ENCODE measurements at regions not wholly inside any gene's neighbourhood (a gene's known extent, or its start where the extent isn't known, plus 50 kb on each side); places are given as distances from the start of the nearest gene placed in this dataset.

DNA sequence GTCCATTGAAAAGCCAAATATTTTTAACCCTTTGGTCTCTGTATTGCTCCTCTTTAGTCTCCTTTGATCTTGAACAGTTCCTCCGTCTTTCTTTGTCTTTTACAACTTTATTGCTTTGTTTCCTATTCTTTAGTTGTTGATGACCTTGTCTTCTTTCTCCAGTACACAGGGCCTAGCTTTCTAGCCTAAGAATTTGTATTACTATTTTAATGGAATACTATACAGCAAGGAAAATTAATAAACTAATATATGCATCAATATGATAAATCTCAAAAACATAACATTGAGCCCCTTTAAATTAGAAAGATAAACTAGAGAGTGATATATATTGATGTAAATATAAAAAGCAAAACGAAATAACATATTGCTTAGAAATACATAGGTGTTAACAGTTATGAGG, 88.7 kb downstream of the NR1D2 start:
- H3K27me3 ChIP-seq (ENCODE audit: control insufficient read depth in 1 of 2, insufficient read depth in 2 of 2, low read length in 2 of 2), result no peaks in the 10 kb centered on the region
- H3K27ac ChIP-seq (ENCODE audit: low read depth in 2 of 2, low read length in 1 of 2), result no peak overlapping the region
- no peak overlapping the region for H3K4me3 ChIP-seq (ENCODE audit: low read depth in 1 of 2, low read length in 2 of 2)
- H3K9me3 ChIP-seq (ENCODE audit: control insufficient read depth in 2 of 2, insufficient read depth in 1 of 2, low read depth in 1 of 2, low read length in 1 of 2), result no peaks in the 10 kb centered on the region
- H3K4me1 ChIP-seq (ENCODE audit: control insufficient read depth in 2 of 2, insufficient read depth in 2 of 2, low read length in 1 of 2), result no peaks in the 10 kb centered on the region
- no peaks in the 10 kb centered on the region for H3K36me3 ChIP-seq (ENCODE audit: control insufficient read depth in 2 of 2, insufficient read depth in 2 of 2, low read length in 1 of 2)
- WGBS, 2 donors, result 78 to 82% methylated on average over 2 of the region's 2 CpGs

DNA sequence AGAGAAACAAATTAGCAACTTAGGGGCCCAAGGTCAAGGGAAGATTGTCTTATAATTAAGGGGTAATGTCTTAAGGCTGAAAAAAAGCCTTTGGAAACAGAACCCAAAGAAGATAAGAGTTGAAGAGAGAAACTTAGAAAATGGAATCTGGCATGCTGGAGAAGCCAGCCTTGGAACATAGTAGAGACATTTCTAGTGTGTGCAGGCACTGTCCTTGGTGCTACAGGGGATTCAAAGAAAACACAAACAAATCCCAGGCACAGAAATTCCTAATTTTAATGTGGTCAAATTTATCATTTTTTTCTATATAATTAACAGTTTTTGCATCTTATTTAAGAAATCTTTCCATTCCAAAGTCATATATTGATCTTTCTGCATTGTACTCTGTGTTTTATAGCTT, 89.4 kb downstream of the NR1D2 start:
- Histone ChIP-seq H3K9me3 (ENCODE audit: control insufficient read depth in 2 of 2, insufficient read depth in 1 of 2, low read depth in 1 of 2, low read length in 1 of 2) (no peaks in the 10 kb centered on the region), H3K4me3 (ENCODE audit: low read depth in 1 of 2, low read length in 2 of 2) (no peak overlapping the region), H3K36me3 (ENCODE audit: control insufficient read depth in 2 of 2, insufficient read depth in 2 of 2, low read length in 1 of 2) (no peaks in the 10 kb centered on the region), H3K27ac (ENCODE audit: low read depth in 2 of 2, low read length in 1 of 2) (no peak overlapping the region), H3K4me1 (ENCODE audit: control insufficient read depth in 2 of 2, insufficient read depth in 2 of 2, low read length in 1 of 2) (peaks cover 0 to 2% of the 10 kb centered on the region in 2 donors), H3K27me3 (ENCODE audit: control insufficient read depth in 1 of 2, insufficient read depth in 2 of 2, low read length in 2 of 2) (no peaks in the 10 kb centered on the region)

- H3K27ac ChIP-seq (ENCODE audit: low read depth in 2 of 2, low read length in 1 of 2), result no peak overlapping the region
- H3K9me3 ChIP-seq (ENCODE audit: control insufficient read depth in 2 of 2, insufficient read depth in 1 of 2, low read depth in 1 of 2, low read length in 1 of 2), result no peaks in the 10 kb centered on the region
- no peaks in the 10 kb centered on the region for H3K27me3 ChIP-seq (ENCODE audit: control insufficient read depth in 1 of 2, insufficient read depth in 2 of 2, low read length in 2 of 2)
- no peaks in the 10 kb centered on the region for H3K36me3 ChIP-seq (ENCODE audit: control insufficient read depth in 2 of 2, insufficient read depth in 2 of 2, low read length in 1 of 2)
- H3K4me1 ChIP-seq (ENCODE audit: control insufficient read depth in 2 of 2, insufficient read depth in 2 of 2, low read length in 1 of 2), result peaks cover 0 to 2% of the 10 kb centered on the region in 2 donors
- WGBS, 2 donors, result 86 to 88% methylated on average over 2 of the region's 2 CpGs
- H3K4me3 ChIP-seq (ENCODE audit: low read depth in 1 of 2, low read length in 2 of 2), result no peak overlapping the region
Measured at GRCh38 chr3:24037971-24038370, 92.9 kb downstream of the NR1D2 start.

DNA sequence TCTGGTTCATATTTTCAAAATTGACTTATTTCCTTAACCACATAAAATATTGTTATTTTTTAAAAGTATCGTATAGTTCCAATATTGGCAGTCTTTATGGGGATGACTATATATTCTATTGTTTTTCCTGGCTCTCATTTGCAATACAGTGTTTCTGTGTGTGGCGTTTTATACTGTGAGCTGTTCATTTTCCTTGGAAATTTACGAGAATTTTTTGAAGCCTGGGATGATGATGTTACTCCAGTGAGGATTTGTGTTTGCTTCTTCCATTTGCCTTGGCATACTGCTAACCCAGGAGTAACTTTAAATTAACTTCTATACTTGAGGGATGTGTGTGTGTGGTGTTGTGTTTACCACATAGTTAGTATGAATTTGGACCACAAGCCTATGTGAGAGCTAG, 95.2 kb downstream of the NR1D2 start:
- Histone ChIP-seq H3K4me3 (ENCODE audit: low read depth in 1 of 2, low read length in 2 of 2) (no peak overlapping the region), H3K36me3 (ENCODE audit: control insufficient read depth in 2 of 2, insufficient read depth in 2 of 2, low read length in 1 of 2) (no peaks in the 10 kb centered on the region), H3K27me3 (ENCODE audit: control insufficient read depth in 1 of 2, insufficient read depth in 2 of 2, low read length in 2 of 2) (no peaks in the 10 kb centered on the region), H3K9me3 (ENCODE audit: control insufficient read depth in 2 of 2, insufficient read depth in 1 of 2, low read depth in 1 of 2, low read length in 1 of 2) (no peaks in the 10 kb centered on the region), H3K4me1 (ENCODE audit: control insufficient read depth in 2 of 2, insufficient read depth in 2 of 2, low read length in 1 of 2) (peaks cover 0 to 2% of the 10 kb centered on the region in 2 donors), H3K27ac (ENCODE audit: low read depth in 2 of 2, low read length in 1 of 2) (no peak overlapping the region)
- 94% methylated on average over 3 of the region's 3 CpGs for WGBS, 2 donors

DNA sequence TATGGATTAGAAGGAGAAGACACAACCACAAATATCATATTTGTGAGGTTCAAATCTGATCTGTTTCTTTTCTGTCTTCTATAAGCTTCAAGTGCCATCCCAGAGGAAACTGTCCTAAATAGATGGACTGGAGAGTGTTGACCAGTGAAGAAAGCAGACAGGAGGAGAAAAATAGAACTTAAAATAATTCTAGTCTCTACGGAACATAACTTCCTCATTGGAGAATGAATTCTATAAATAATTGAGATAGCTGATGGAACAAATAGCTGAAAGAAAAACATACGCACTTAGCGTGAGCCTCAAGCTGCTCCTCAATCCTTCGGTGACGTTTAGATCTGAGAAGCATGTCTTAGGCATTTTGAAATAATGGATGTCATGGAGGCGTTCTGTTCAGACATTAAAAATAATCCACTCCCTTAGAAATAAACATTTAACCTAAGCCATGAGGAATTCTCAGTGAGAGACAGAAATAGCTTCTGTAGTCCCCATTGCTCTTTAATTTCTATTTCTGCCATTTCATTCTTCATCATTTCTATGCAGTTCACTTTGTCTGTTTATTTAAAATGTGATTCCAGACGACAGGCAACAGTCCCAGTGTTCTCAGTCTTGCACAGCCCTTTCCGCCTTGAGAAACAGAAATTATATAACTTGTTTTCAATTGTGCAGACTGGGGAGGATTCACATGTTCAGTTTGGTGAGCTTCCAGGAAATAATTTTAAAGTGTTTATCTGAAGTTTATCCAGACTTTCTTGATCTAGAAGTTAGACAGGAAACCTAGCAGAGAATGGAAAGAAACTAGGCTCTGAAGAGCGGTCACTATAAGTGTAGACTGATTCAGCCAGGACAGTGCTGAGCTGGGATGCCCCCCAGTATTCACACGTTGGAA, 97.3 kb downstream of the NR1D2 start:
- peaks cover 0 to 2% of the 10 kb centered on the region in 2 donors for H3K4me1 ChIP-seq (ENCODE audit: control insufficient read depth in 2 of 2, insufficient read depth in 2 of 2, low read length in 1 of 2)
- WGBS, 2 donors, result 26 to 37% methylated on average over 10 of the region's 10 CpGs
- H3K4me3 ChIP-seq (ENCODE audit: low read depth in 1 of 2, low read length in 2 of 2), result no peak overlapping the region
- H3K27ac ChIP-seq (ENCODE audit: low read depth in 2 of 2, low read length in 1 of 2), result peak overlapping the region; percentile 79 to 89
- H3K27me3 ChIP-seq (ENCODE audit: control insufficient read depth in 1 of 2, insufficient read depth in 2 of 2, low read length in 2 of 2), result no peaks in the 10 kb centered on the region
- no peaks in the 10 kb centered on the region for H3K36me3 ChIP-seq (ENCODE audit: control insufficient read depth in 2 of 2, insufficient read depth in 2 of 2, low read length in 1 of 2)
- H3K9me3 ChIP-seq (ENCODE audit: control insufficient read depth in 2 of 2, insufficient read depth in 1 of 2, low read depth in 1 of 2, low read length in 1 of 2), result no peaks in the 10 kb centered on the region

GRCh38 chr3:24043168-24043567, 98.1 kb downstream of the NR1D2 start:
- Histone ChIP-seq H3K27ac (ENCODE audit: low read depth in 2 of 2, low read length in 1 of 2) (peak overlapping the region; percentile 79 to 89), H3K4me3 (ENCODE audit: low read depth in 1 of 2, low read length in 2 of 2) (no peak overlapping the region), H3K36me3 (ENCODE audit: control insufficient read depth in 2 of 2, insufficient read depth in 2 of 2, low read length in 1 of 2) (no peaks in the 10 kb centered on the region), H3K4me1 (ENCODE audit: control insufficient read depth in 2 of 2, insufficient read depth in 2 of 2, low read length in 1 of 2) (peaks cover 0 to 3% of the 10 kb centered on the region in 2 donors), H3K27me3 (ENCODE audit: control insufficient read depth in 1 of 2, insufficient read depth in 2 of 2, low read length in 2 of 2) (no peaks in the 10 kb centered on the region), H3K9me3 (ENCODE audit: control insufficient read depth in 2 of 2, insufficient read depth in 1 of 2, low read depth in 1 of 2, low read length in 1 of 2) (no peaks in the 10 kb centered on the region)
- 75 to 78% methylated on average over 4 of the region's 4 CpGs for WGBS, 2 donors

- no peak overlapping the region for H3K27ac ChIP-seq (ENCODE audit: low read depth in 2 of 2, low read length in 1 of 2)
- H3K36me3 ChIP-seq (ENCODE audit: control insufficient read depth in 2 of 2, insufficient read depth in 2 of 2, low read length in 1 of 2), result no peaks in the 10 kb centered on the region
- H3K4me3 ChIP-seq (ENCODE audit: low read depth in 1 of 2, low read length in 2 of 2), result no peak overlapping the region
- H3K9me3 ChIP-seq (ENCODE audit: control insufficient read depth in 2 of 2, insufficient read depth in 1 of 2, low read depth in 1 of 2, low read length in 1 of 2), result no peaks in the 10 kb centered on the region
- H3K4me1 ChIP-seq (ENCODE audit: control insufficient read depth in 2 of 2, insufficient read depth in 2 of 2, low read length in 1 of 2), result peaks cover 0 to 4% of the 10 kb centered on the region in 2 donors
- no peaks in the 10 kb centered on the region for H3K27me3 ChIP-seq (ENCODE audit: control insufficient read depth in 1 of 2, insufficient read depth in 2 of 2, low read length in 2 of 2)
- WGBS, 2 donors, result 85 to 94% methylated on average over 5 of the region's 5 CpGs
Measured at GRCh38 chr3:24043985-24044384, 98.9 kb downstream of the NR1D2 start.

DNA sequence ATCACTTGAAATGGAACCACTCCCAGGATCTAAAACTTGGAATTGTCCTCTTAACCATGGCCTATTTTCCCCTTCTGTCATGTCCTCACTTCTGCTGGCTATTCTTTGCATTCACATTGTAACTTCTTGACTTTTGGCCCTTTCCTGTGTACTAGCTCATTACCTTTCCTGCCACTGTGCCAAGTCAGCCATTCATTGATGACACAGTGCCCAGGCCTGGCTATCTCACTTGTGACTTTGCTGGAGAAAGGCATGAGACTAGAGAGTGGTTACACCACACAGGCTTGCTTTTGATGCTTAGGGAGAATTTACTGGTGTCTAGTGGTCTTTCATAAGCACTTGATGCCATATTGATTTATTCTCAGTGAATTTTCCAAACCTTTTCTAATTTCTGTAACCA, 101.1 kb downstream of the NR1D2 start:
- H3K9me3 ChIP-seq (ENCODE audit: control insufficient read depth in 2 of 2, insufficient read depth in 1 of 2, low read depth in 1 of 2, low read length in 1 of 2), result no peaks in the 10 kb centered on the region
- H3K4me1 ChIP-seq (ENCODE audit: control insufficient read depth in 2 of 2, insufficient read depth in 2 of 2, low read length in 1 of 2), result peaks cover 0 to 3% of the 10 kb centered on the region in 2 donors
- no peaks in the 10 kb centered on the region for H3K27me3 ChIP-seq (ENCODE audit: control insufficient read depth in 1 of 2, insufficient read depth in 2 of 2, low read length in 2 of 2)
- H3K36me3 ChIP-seq (ENCODE audit: control insufficient read depth in 2 of 2, insufficient read depth in 2 of 2, low read length in 1 of 2), result no peaks in the 10 kb centered on the region
- no peak overlapping the region for H3K27ac ChIP-seq (ENCODE audit: low read depth in 2 of 2, low read length in 1 of 2)
- no peak overlapping the region for H3K4me3 ChIP-seq (ENCODE audit: low read depth in 1 of 2, low read length in 2 of 2)

DNA sequence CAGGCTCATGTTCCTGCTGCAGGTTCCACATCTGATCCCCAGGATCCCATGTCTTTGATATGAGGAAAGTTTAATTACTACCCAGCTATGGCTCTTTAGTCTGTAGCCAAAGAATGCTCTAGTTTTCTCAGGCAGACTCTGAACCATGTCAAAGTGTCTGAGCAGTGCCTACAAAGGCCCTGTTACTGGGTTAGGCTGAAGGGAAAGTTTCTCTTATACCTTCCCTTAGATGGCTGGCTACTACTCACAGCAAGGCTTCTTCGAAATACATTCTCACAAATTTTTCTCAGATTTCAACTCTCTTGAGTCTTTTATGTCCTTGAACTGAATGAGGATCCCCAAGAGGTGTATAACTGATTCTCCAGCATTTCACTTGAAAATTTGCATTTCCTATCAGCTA, 102.4 kb downstream of the NR1D2 start:
- H3K27ac ChIP-seq (ENCODE audit: low read depth in 2 of 2, low read length in 1 of 2), result no peak overlapping the region
- H3K9me3 ChIP-seq (ENCODE audit: control insufficient read depth in 2 of 2, insufficient read depth in 1 of 2, low read depth in 1 of 2, low read length in 1 of 2), result no peaks in the 10 kb centered on the region
- H3K27me3 ChIP-seq (ENCODE audit: control insufficient read depth in 1 of 2, insufficient read depth in 2 of 2, low read length in 2 of 2), result no peaks in the 10 kb centered on the region
- peaks cover 0 to 3% of the 10 kb centered on the region in 2 donors for H3K4me1 ChIP-seq (ENCODE audit: control insufficient read depth in 2 of 2, insufficient read depth in 2 of 2, low read length in 1 of 2)
- H3K4me3 ChIP-seq (ENCODE audit: low read depth in 1 of 2, low read length in 2 of 2), result no peak overlapping the region
- 0% methylated on average over 1 of the region's 1 CpG for WGBS, 2 donors
- no peaks in the 10 kb centered on the region for H3K36me3 ChIP-seq (ENCODE audit: control insufficient read depth in 2 of 2, insufficient read depth in 2 of 2, low read length in 1 of 2)

- Histone ChIP-seq H3K27me3 (ENCODE audit: control insufficient read depth in 1 of 2, insufficient read depth in 2 of 2, low read length in 2 of 2) (no peaks in the 10 kb centered on the region), H3K4me3 (ENCODE audit: low read depth in 1 of 2, low read length in 2 of 2) (no peak overlapping the region), H3K27ac (ENCODE audit: low read depth in 2 of 2, low read length in 1 of 2) (no peak overlapping the region), H3K36me3 (ENCODE audit: control insufficient read depth in 2 of 2, insufficient read depth in 2 of 2, low read length in 1 of 2) (no peaks in the 10 kb centered on the region), H3K9me3 (ENCODE audit: control insufficient read depth in 2 of 2, insufficient read depth in 1 of 2, low read depth in 1 of 2, low read length in 1 of 2) (no peaks in the 10 kb centered on the region), H3K4me1 (ENCODE audit: control insufficient read depth in 2 of 2, insufficient read depth in 2 of 2, low read length in 1 of 2) (peaks cover 0 to 3% of the 10 kb centered on the region in 2 donors)
- WGBS, 2 donors, result 63 to 67% methylated on average over 1 of the region's 1 CpG
Measured at GRCh38 chr3:24048843-24049242, 103.8 kb downstream of the NR1D2 start.
